Mammary epithelial cell (primary cell): ENCODE measurements at regions not wholly inside any gene's neighbourhood (a gene's known extent, or its start where the extent isn't known, plus 50 kb on each side); places are given as distances from the start of the nearest gene placed in this dataset.

Experiments
- CTCF ChIP-seq, 2 donors: IDR thresholded peaks in 1 of 2; conservative IDR thresholded peaks in 1 of 2; 2 replicates each; pipeline ENCODE4 v1.5.1; 2011 to 2012; ENCODE audit warnings: inconsistent platforms in 2 of 2, low read length in 2 of 2, mild to moderate bottlenecking in 2 of 2, control low read depth in 1 of 2, low read depth in 1 of 2; ENCODE audit not compliant: insufficient read depth in 1 of 2; ENCODE audit errors: extremely low read depth in 1 of 2
- EZH2 ChIP-seq: IDR thresholded peaks from 2 replicates; pipeline ENCODE4 v1.6.1; 2012; ENCODE audit warnings: low read length, inconsistent platforms, borderline replicate concordance

- TF ChIP-seq CTCF (conservative IDR thresholded peaks at IDR 0.05 in 1 of 2, IDR thresholded peaks at IDR 0.05 in 1 of 2; ENCODE audit: extremely low read depth in 1 of 2, insufficient read depth in 1 of 2, low read depth in 1 of 2, low read length in 2 of 2) (no peak), EZH2 (no peak)
Observed at GRCh38 chr4:147175460-147176025, 229.9 kb upstream of the TTC29 start.
